Daoy (cell line): ENCODE measurements at regions not wholly inside any gene's neighbourhood (a gene's known extent, or its start where the extent isn't known, plus 50 kb on each side); places are given as distances from the start of the nearest gene placed in this dataset.

Source experiments
- DNase-seq: peaks from one replicate; pipeline ENCODE4 v3.0.0-alpha.2; 2015; ENCODE audit warnings: low read depth

DNA sequence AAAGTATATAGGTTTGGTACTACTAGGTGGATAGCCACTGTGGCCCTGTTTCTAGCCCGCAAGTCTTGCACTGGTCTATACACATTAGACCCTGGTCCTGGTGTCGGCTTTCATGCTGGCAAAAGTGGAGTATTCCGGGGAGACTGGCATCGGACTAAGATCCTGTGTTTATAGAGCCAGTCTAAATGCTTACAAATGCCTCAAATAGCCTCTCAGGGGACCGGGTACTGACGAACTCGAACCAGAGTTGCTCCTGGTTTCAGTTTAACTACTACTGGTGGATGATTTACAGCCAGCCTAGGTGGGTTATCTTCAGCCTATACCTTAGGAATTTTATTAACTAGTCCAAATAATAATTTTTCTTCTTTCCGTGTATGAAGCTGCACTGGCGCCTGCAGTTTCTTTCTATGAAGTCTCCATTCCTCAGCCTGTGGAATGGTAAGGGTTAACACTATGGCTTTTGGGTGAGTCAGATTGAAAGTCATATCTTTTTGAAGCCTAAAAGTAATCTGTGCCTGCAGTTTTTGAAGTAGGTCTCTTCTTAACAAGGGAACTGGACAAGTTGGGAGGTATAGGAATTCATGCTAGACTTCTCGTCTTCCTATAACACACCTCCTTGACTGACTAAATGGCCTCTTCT, 51.3 kb downstream of the OR10H4 start:
- no peak for DNase-seq

DNA sequence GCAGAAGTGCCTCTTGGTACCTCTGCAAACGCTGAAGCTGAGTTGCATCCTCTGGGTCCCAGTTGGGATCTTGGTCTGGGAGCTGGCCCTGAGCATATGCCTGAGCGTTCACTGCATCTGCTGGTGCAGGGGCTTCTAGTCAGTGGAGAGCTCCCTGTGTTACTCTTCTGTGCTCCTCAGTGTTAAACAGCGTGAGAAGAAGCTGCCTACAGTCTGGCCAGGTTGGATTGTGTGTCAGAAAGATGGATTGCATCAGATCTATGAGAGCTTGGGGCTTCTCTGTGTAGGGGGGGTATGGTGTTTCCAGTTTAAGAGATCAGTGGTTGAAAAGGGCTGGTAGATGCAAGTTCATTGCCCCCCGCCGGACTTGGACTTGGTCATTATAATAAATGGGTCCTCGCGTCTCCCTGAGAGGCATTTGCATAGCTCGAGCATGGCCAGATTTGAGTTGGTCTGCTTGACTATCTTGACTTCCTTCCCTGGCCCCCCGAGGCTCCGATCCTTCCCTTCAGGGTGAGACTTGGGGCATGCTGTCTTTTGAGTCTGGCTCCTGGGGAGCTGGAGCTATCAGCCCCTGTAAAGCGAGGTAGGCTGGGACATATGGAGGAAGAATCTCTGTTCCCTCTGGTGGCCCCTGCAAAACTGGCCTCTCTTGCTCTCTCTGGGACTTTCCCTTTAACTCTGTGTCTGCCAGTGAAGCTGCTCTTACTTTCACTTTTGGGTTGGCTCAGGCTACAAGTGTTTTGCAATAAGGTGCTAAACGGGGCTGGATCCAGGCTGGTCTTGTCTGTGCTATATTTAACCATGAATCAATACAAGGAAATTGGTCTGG, 52.9 kb downstream of the OR10H4 start:
- peak; percentile 66 for DNase-seq

DNA sequence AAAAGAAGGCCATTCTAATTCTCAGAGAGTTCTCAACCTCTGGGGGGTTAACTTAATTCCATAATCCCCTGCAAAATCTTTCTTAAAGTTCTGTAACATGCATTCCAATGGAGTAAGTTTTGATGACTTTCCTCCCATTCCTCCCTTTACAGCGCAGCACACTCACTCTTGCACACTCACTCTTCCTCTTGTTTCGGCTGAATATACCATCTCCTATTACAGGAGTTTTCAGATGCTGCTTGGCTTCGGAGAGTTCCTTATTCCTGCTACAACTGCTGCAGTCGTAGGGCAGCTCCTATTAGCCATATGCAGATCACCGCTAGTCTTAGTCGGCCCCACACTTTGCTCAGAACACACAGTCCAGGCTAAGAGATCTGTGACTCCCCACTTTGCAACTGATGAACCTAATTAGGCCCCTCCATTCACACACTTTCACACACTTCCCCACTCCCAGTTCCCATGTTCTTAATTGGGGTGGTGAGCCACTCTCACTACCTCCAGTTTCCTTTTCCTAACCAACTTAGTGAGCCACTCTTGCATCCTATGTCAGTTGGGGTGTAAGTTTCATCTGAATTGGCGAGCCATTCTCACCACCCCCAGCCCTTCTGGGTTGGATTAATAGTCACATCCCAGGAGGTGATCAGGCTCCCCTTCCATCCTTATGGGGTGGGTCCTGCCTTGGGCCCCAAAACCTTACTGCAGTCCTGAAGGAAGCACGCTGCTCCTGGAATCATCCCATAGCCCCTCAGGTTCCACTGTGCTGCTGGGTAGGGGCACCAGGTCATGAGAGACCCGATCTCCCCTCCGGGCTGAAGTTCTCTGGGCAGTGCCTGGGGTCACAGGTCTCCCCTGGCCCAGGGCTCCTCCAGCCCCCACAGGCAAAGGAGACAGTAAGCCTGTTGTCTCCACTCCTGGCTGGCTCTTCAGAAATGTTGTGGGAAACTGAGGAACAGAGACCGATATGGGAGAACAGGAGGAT, 53.9 kb downstream of the OR10H4 start:
- DNase-seq, result no peak

DNA sequence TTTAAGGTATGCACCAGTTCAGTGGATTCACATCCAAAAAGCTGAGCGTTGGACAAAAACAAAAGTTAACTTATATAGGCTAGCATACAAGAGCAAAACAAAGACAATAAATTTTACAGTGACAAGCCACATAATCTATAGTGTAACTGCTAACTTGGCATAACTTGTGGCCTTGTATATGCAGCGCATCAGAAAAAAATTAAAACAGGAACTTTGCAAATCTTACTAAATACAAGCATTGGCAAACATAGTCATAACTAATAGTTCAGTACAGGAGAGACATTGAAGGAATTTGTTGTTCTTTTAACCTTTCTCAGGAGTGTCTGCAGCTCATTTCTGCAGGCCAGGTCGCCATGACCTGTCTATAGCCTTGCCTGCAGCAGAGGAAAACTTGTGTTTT, 54.6 kb downstream of the OR10H4 start:
- no peak for DNase-seq

DNA sequence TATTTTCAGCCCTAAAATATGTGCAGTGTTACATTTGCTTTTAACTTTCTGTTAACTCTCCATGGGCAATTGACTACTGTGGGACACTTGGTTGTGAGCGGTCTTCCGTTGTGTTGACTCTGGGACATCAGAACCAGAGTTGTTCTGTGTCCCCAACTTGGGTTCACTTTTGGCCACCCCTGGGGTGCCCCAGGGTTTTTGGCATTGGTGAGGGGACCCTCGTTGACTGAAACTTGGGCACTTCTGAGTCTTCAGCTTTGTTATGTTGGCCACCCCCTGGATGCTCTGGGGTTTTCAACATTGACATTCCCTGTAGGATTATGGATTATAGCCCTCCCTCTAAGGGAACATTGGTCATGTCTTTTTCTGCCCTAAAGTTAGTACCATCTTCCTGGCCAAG, 57.1 kb downstream of the OR10H4 start:
- no peak for DNase-seq

DNA sequence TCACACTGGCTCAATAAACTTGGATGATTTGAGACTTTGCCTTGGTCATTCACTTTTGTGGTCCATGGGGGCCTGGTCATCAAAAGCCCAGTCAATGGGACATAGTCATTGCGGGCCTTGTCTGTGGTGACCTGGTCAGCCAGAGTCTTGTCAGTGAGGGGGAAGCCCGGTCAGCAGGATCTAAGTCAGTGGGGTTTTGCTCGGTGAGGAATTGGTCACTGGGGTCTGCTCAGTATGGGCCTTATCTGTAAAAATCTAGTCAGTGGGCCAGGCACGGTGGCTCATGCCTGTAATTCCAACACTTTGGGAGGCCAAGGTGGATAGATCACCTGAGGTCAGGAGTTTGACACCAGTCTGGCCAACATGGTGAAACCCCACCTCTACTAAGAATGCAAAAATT, 63.7 kb upstream of the TPM4 start:
- no peak for DNase-seq

DNA sequence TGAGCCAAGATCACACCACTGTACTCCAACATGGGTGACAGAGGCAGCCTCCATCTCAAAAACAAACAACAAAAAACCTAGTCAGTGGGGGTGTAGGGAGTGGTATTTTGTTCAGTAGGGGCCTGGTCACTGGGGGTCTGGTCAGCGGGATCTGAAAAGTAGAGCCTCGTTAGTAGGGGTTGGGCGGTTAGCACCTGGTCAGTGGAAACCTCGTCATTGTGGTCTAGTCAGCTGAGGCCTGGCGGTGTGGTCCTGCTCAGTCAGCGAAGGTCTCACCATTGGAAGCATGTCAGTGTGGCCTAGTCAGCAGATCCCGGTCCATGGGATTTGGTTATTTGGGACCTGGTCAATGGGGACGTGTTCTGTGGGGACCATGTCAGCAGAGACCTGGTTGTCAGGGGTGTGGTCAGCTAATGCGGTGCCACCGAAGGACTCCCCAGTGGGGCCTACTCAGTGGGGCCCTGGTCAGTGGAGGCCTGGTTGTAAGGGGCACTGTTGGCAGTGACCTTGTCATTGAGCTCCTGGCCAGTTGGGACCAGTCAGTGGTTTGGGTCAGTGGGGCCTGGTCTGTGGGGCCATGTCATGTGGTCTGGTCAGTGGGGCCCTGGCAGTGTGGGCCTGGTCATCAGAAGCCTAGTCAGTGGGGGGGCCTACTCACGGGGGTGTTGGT, 63.0 kb upstream of the TPM4 start:
- no peak for DNase-seq

DNA sequence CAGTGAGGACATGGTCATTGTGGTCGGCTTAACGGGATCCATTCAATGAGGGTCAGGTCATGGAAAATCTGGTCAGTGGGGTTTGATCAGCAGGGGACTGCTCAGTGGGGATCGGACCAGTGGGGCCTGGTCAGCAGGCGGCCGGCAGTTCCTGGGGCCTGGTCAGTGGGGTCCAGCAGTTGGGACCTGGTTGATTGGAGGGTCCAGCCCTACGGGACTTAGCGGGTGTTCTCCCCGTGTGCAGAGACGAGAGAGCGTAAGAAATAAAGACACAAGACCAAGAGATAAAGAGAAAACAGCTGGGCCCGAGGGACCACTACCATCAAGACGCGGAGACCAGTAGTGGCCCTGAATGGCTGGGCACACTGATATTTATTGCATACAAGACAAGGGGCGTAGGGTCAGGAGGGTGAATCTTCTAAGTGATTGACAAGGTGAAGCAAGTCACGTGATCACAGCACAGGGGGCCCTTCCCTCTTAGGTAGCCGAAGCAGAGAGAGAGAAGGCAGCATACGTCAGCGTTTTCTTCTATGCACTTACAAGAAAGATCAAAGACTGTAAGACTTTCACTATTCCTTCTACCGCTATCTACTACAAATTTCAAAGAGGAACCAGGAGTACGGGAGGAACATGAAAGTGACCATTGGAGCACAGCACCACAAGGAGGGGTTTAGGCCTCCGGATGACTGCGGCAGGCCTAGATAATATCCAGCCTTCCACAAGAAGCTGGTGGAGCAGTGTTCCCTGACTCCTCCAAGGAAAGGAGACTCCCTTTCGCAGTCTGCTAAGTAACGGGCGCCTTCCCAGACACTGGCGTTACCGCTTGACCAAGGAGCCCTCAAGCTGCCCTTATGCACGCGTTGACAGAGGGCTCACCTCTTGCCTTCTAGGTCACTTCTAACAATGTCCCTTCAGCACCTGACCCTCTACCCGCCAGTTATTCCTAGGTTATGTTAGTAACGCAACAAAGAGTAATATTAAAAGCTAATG, 62.1 kb upstream of the TPM4 start:
- DNase-seq, result no peak

DNA sequence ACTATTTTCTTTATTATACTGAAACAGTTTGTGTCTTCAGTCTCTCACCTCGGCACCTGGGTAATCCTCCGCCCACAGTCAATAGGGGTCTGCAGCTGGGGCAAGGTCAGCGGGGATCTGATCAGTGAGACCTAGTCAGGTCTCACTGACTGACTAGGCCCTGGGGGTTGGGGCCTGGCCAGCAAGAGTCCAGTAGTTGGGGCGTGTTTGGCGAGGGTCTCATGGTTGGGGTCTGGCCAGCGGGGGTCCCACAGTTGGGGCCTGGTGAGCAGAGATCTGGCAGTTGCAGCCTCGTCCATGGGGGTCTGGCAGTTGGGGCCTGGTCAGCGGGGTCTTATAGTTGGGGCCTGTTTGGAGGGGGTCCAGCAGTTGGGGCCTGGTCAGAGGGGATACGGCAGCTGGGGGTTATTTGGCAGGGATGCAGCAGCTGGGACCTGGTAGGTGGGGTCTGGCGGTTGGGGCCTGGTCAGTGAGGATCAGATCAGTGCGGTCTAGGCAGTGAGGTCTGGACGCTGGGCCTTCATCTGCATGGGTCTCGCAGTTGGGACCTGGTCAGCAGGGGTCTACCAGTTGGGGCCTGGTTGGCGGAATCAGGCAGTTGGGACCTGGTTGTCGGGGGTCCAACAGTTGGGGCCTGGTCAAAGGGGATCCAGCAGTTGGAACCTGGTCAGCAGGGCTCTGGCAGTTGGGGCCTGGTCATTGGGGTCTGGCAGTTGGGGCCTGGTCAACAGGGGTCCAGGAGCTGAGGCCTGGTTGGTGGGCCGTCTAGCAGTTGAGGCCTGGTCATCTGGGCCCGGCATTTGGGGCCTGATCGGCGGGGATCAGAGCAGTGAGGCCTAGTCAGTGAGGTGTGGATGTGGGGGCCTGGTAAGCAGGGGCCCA, 61.1 kb upstream of the TPM4 start:
- DNase-seq, result no peak

DNA sequence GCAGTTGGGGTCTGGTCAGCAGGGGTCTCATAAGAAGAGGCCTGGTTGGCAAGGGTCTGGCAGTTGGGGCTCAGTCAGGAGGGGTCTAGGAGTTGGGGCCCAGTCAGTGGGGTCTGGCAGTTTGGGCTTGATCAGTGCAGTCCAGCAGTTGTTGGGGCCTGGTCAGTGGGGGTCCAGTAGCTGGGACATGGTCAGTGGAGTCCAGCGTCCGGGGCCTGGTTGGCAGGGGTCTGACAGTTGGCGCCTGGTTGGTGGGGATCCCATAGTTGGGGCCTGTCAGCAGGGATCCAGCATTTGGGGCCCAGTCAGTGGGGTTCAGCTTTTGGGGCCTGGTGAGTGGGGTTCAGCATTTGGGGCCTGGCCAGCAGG, 60.5 kb upstream of the TPM4 start:
- DNase-seq, result no peak

DNA sequence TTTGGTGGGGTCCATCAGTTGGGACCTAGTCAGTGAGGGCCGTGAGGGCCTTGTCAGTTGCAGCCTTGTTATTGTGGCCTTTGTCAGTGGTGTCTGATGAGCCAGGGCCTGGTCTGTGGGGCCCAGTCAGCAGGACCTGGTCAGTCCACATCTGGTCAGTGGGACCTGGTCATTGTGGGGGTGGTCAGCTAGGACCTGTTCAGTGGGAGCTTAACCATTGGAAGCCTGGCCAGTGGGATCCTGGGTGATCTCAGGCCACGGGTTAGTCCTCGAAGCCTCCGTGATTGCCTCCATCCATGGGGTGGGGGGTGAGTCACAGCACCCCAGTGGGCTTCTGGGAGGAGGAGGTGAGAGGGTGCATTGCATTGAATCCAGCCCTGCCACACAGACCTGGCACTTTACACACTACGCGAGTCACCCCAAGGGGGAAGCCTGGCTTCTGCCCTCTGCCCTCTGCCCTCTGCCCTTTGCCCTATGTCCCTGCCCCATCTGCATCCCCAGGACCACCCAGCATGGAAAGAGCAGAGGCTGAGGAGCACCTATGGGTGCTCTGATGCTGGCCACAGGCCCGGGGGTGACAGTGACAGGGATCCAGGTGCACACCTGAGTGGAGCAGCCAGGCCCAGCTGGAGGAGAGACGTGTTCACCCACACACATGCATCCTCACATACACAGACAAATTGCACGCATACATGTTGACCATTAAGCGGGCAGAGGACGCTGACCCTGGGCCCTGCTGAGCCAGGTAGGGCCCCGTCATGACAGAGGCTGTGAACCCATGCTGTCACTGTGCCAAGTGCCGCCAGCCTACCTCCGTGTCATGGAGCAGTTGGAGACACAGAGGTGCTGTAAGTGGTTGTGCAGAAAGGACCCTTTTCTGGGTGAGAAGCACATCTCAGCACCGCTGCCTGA, 59.8 kb upstream of the TPM4 start:
- no peak for DNase-seq

DNA sequence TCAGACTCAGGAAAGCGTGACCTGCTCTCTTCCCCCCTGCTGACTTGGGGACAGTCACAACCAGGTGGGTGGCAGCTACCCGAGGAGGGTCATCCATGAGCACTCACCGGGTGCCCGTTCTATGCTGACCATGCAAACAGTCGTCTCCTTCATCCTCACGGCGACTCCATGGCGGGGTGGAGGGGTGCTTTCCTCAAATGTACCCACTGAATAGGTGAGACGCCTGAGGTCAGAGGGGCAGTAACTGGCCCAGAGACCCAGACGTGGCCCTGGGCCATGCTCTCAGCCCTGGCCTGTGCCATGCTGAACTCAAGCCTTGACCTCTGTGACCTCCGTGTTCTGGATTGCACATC, 59.2 kb upstream of the TPM4 start:
- DNase-seq, result no peak

DNA sequence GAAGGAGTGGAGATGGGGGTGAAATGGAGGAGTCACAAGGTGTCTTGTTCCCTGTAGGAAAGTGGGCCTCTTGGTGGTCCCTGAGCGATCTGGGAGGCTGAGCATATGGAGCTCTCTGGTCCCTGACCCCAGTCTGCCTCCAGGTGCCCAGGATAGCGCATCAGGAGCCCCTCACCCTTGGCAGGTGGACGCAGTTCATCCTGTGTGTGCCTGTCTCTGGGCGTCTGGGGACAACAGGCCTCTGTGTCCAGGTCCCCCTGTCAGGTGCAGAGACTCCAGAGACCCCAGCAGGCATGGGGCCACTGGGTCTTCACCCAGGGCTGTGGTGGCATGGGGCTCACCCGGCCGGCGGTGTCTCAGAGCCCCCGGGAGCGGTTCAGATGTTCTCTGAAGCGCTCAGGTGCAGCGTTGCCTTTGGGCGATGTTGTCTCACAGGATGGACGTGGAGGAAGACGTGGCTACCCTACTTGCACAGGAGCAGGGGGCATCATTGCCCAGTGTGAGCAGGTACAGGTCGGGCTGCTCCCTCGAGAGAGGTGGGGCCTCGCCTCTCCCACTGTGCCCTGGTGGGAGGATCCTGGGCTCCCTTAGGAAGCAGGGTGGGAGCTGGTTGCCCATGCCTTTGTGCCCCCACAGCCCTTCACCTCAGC, 58.1 kb upstream of the TPM4 start:
- DNase-seq, result no peak

DNA sequence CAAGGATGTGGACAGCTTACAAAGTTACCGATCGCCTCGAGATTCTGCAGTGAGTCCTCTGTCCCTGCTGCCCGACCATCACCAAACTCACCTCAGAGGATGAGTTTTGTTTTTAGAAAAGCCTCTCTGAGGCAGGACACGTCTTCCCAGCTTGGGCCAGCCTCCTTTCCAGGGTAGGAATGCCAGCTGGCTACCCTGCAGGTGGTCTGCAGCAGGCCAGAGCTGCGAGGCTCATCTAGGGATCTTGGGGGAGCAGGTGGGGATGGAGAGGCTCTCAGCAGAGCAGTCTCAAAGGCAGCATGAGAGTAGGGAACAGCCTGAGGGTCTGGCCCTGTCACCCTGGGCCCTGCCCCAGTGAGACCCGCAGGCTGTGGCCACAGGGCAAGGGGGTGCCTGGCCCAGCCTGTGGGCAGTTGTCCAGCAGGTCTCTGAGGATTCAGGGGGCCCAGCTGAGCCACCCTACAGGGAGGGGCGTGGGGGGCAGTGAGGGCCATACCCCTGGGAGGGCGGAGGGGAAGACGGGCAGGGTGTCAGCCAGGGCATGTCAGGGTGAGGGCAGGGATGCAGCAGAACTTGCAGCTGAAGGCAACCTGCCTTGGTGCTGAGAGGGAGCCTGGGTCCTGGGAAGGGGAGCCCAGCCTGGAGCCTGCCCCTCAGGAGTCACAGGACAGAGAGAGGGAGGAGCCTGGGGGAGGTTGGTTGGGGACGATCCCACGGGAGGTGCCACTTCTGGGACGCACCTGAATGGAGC, 57.3 kb upstream of the TPM4 start:
- DNase-seq, result no peak

DNA sequence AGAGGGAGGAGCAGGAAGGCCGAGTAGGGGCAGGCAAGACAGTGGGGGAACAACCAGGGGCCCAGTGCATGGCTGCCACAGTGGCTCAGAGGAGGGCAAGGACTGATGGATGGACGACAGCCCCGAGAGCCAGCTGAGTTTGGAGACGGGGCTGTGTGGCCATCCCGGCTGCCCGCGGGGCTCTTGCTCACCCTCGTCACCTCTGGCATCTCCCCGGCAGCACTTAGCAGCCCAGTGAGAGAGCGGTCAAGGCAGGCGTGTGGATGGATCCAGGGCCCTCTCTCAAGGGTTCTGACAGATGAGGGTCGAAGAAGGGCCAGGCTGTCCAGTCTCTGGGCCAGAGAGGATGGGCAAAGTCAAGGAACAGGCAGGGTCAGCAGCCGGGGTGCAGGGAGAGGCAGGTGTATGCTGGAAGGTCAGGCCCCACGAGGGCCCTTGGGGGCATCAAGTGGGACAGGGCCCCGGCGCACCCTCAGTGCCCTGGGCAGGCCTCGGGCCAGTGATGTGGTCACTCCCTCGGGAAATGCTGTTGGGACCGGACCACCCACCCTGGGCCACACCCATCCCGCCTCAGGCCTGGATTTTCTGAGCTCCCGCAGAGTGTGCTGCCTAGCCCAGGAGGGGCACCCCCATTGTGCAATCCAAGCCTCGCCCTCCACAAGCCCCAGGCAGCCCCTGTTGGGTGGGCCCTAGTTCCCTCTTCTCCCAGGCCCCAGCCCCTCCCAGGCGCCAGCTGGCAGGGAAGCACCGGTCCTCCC, 56.4 kb upstream of the TPM4 start:
- DNase-seq, result no peak

DNA sequence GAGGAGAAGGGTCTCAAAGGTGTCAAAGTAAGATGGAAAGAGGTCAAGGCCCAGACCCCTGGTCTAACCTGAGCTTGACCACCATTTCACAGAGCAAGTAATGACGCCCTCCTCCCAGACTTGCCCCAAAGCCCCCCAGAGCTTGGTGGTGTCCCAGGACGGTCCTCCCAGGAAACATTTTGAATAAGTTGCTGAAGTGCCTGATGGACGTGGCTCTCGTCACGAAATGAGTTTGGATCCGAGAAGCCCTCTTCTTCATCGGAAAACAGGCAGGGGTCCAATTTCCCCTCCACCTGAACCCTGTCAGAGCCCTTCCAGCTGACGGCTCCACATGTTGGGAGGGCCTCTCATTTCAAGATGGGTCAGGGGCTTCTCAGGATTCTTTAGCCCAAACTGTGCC, 54.5 kb upstream of the TPM4 start:
- no peak for DNase-seq

DNA sequence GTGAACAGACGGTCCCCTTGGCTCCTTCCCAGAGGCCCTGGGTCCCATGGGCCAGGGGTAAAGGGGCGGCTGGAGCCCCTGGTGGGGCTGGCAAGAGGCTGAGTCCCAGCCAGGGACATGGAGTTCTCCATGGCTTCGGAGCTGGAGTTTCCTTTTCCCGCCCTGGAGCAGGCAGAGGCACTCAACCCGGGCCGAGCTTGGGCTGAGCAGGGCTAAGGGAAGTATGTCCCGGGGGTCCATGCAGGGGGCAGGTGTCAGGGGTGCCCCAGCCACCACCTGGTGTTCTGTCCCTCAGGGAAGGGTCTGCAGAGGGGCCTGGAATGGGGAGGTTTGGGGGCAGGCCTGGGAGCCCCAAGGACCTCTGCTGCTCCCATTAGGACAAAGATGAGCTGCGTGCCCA, 54.0 kb upstream of the TPM4 start:
- DNase-seq, result no peak
